Parathyroid adenoma (tissue), 2 donors: ENCODE measurements at regions not wholly inside any gene's neighbourhood (a gene's known extent, or its start where the extent isn't known, plus 50 kb on each side); places are given as distances from the start of the nearest gene placed in this dataset.

ENCODE experiments used
- H2AFZ ChIP-seq: fragments of 300-600 bp; sonication (generic); one replicate; pipeline ENCODE4 v1.7.0; 2017; ENCODE audit warnings: antibody characterized with exemption, mild to moderate bottlenecking
- H3K27ac ChIP-seq: fragments of 300-600 bp; sonication (generic); one replicate; pipeline ENCODE4 v1.7.0; 2017
- H3K27me3 ChIP-seq: fragments of 300-600 bp; sonication (generic); one replicate; pipeline ENCODE4 v1.7.0; 2017; ENCODE audit warnings: low read length; ENCODE audit not compliant: control insufficient read depth, insufficient read depth
- H3K36me3 ChIP-seq: fragments of 300-600 bp; sonication (generic); one replicate; pipeline ENCODE4 v1.7.0; 2017; ENCODE audit warnings: low read length; ENCODE audit not compliant: control insufficient read depth, insufficient read depth
- H3K4me1 ChIP-seq: fragments of 300-600 bp; sonication (generic); one replicate; pipeline ENCODE4 v1.7.0; 2017; ENCODE audit warnings: control low read depth
- H3K4me2 ChIP-seq: fragments of 300-600 bp; sonication (generic); one replicate; pipeline ENCODE4 v1.7.0; 2017; ENCODE audit warnings: low read length
- H3K4me3 ChIP-seq: fragments of 300-600 bp; sonication (generic); one replicate; pipeline ENCODE4 v1.7.0; 2017; ENCODE audit warnings: low read depth, low read length
- H3K79me2 ChIP-seq: fragments of 300-600 bp; sonication (generic); one replicate; pipeline ENCODE4 v1.7.0; 2017; ENCODE audit warnings: control low read depth
- H3K9ac ChIP-seq: fragments of 300-600 bp; sonication (generic); one replicate; pipeline ENCODE4 v1.7.0; 2017; ENCODE audit warnings: mild to moderate bottlenecking
- H3K9me3 ChIP-seq: fragments of 300-600 bp; sonication (generic); one replicate; pipeline ENCODE4 v1.7.0; 2017; ENCODE audit warnings: low read length; ENCODE audit not compliant: control insufficient read depth
- TF ChIP-seq, protein P1 (sequence below): fragments of 300-600 bp; sonication (generic); IDR thresholded peaks from one replicate; pipeline ENCODE4 v1.7.0; 2017; ENCODE audit warnings: antibody characterized with exemption, mild to moderate bottlenecking
- donor health status: primary hyperparathyroidism.

DNA sequence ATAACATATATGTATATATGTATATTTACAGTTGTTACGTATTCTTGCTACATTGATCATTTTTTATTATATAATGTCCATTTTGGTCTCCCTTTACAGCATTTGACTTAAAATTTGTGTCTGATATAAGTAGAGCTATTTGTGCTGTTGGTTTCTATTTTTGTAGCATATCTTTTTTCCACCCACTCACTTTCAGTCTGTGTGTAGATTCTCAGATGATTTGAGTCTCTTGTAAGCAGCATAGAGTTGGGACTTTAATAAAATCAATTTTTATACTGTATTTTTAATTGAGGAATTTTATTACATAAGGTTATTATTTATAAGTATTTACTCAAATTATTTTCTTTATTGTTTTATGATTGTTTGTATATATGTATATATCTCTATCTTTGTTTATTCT, 1293.7 kb downstream of the TMEM121 start:
- no peak overlapping the region for H2AFZ ChIP-seq
- no peaks in the 10 kb centered on the region for H3K9me3 ChIP-seq
- no peaks in the 10 kb centered on the region for H3K36me3 ChIP-seq
- TF ChIP-seq, protein P1, sequence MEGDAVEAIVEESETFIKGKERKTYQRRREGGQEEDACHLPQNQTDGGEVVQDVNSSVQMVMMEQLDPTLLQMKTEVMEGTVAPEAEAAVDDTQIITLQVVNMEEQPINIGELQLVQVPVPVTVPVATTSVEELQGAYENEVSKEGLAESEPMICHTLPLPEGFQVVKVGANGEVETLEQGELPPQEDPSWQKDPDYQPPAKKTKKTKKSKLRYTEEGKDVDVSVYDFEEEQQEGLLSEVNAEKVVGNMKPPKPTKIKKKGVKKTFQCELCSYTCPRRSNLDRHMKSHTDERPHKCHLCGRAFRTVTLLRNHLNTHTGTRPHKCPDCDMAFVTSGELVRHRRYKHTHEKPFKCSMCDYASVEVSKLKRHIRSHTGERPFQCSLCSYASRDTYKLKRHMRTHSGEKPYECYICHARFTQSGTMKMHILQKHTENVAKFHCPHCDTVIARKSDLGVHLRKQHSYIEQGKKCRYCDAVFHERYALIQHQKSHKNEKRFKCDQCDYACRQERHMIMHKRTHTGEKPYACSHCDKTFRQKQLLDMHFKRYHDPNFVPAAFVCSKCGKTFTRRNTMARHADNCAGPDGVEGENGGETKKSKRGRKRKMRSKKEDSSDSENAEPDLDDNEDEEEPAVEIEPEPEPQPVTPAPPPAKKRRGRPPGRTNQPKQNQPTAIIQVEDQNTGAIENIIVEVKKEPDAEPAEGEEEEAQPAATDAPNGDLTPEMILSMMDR: no peak
- H3K4me2 ChIP-seq: no peak overlapping the region
- H3K4me1 ChIP-seq: no peaks in the 10 kb centered on the region
- H3K27ac ChIP-seq: no peak overlapping the region
- no peaks in the 10 kb centered on the region for H3K79me2 ChIP-seq
- H3K27me3 ChIP-seq: no peaks in the 10 kb centered on the region
- no peak overlapping the region for H3K9ac ChIP-seq
- H3K4me3 ChIP-seq: no peak overlapping the region

DNA sequence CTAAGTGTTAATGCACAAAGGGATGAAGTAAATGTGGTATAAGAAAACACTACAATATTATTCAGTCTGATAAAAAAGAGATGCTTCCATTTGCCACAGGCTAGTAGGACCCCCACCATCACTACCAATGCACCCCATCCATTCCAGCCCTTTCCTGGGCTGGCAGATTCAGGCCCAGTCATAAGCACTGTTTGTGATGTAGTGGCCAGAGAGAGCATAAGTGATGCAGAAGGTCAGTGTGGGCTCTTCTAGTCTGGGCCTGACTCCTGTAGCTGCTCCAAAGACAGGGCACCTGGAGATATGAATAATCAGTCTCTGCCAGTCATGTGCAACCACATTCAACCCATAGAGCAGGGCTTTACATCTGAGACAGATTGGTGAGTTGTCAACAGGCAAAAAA, 1294.7 kb downstream of the TMEM121 start:
- Histone ChIP-seq H3K9ac (no peak overlapping the region), H3K9me3 (no peaks in the 10 kb centered on the region), H3K79me2 (no peaks in the 10 kb centered on the region), H3K27me3 (no peaks in the 10 kb centered on the region), H3K27ac (no peak overlapping the region), H3K36me3 (no peaks in the 10 kb centered on the region), H3K4me2 (no peak overlapping the region), H2AFZ (no peak overlapping the region), H3K4me3 (no peak overlapping the region), H3K4me1 (no peaks in the 10 kb centered on the region)
- TF ChIP-seq, protein P1: no peak

DNA sequence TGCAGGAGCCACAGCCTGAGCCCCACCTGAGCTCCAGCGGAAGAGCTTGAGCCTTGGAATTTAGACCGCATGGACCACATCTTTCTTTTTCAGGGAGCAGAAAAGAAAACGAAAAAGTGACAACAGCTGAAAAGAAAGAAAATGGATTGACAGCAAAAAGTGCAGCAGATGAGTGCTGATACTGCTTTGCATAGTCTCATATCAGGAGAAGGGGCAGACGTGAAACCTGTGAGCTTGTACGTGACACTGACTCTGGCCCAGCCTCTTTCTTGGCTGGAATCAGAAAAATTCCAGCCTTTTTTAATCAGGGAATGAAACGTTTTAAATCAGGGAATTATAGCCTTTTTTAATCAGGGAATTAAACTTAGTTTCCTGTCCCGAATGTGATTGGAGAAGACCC, 1296.5 kb downstream of the TMEM121 start:
- Histone ChIP-seq H3K36me3 (no peaks in the 10 kb centered on the region), H3K79me2 (no peaks in the 10 kb centered on the region), H3K4me1 (no peaks in the 10 kb centered on the region), H3K4me3 (no peak overlapping the region), H3K27me3 (no peaks in the 10 kb centered on the region), H3K9me3 (no peaks in the 10 kb centered on the region), H3K27ac (no peak overlapping the region), H2AFZ (no peak overlapping the region), H3K4me2 (no peak overlapping the region), H3K9ac (no peak overlapping the region)
- TF ChIP-seq, protein P1: no peak

DNA sequence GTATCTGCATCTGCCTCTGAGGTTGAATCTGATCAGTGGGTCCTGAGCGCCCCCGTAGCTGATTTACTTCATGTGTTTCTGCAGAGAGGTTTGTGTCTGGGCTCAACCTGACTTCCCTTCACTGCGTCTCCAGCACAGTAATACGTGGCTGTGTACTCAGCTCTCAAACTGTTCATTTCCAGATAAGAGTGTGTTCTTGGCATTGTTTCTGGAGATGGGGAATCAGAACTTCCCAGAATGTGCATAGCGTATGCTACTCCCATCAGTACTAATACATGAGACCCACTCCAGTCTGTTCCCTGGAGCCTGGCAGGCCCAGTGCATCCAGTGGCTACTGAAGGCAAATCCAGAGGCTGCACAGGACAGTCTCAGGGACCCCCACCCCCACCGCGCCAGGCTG, 1297.2 kb downstream of the TMEM121 start:
- no peaks in the 10 kb centered on the region for H3K36me3 ChIP-seq
- H3K79me2 ChIP-seq: no peaks in the 10 kb centered on the region
- H3K4me2 ChIP-seq: no peak overlapping the region
- TF ChIP-seq, protein P1: no peak
- no peaks in the 10 kb centered on the region for H3K27me3 ChIP-seq
- no peak overlapping the region for H3K27ac ChIP-seq
- no peak overlapping the region for H3K9ac ChIP-seq
- H3K4me1 ChIP-seq: no peaks in the 10 kb centered on the region
- H3K4me3 ChIP-seq: no peak overlapping the region
- no peak overlapping the region for H2AFZ ChIP-seq
- H3K9me3 ChIP-seq: no peaks in the 10 kb centered on the region

DNA sequence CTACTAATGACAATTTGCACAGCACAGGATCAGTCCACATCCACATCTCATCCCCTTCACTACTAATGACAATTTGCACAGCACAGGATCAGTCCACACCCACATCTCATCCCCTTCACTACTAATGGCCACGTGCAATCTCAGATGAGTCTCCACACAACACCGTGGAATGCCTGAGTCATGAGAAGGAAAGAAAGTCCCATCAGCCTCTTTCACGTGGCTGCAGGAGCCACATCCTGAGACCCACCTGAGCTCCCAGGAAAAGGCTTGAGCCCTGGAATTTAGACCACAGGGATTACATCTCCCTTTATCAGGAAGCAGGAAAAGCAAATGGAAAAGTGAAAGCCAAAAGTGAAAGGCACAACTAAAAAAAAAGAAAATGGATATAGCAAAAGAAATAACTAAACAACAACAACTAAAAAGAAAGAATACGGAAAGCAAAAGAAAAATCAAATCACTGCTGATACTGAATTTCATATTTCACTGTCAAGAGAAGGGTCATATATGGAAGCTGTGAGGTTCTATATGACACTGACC, 1300.5 kb downstream of the TMEM121 start:
- Histone ChIP-seq H3K27ac (no peak overlapping the region), H3K27me3 (no peaks in the 10 kb centered on the region), H2AFZ (no peak overlapping the region), H3K9ac (no peak overlapping the region), H3K4me1 (no peaks in the 10 kb centered on the region), H3K36me3 (no peaks in the 10 kb centered on the region), H3K4me3 (no peak overlapping the region), H3K4me2 (no peak overlapping the region), H3K79me2 (no peaks in the 10 kb centered on the region), H3K9me3 (no peaks in the 10 kb centered on the region)
- TF ChIP-seq, protein P1: no peak
